ENCODE measurements at regions not wholly inside any gene's neighbourhood (a gene's known extent, or its start where the extent isn't known, plus 50 kb on each side); places are given as distances from the start of the nearest gene placed in this dataset.

DNA sequence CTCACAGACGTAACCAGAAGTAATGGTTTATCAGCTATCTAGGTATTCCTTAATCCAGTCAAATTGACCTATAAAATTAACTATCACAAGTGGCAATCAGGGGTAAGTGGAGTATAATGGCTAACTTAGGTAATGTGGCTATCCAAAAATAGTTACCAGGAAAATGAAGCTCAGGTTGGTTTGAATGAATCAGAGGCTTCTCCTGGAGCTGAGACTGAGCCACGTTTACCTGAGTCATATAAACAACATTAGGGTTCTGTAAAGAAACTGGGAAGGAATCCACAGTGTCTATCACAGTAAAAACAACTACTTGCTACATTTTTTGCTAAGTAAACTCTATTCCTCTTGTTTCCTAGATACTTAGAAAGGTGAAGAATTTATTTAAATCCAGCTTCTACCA is 236.0 kb upstream of the SPHKAP start:
- TF ChIP-seq, protein P1, sequence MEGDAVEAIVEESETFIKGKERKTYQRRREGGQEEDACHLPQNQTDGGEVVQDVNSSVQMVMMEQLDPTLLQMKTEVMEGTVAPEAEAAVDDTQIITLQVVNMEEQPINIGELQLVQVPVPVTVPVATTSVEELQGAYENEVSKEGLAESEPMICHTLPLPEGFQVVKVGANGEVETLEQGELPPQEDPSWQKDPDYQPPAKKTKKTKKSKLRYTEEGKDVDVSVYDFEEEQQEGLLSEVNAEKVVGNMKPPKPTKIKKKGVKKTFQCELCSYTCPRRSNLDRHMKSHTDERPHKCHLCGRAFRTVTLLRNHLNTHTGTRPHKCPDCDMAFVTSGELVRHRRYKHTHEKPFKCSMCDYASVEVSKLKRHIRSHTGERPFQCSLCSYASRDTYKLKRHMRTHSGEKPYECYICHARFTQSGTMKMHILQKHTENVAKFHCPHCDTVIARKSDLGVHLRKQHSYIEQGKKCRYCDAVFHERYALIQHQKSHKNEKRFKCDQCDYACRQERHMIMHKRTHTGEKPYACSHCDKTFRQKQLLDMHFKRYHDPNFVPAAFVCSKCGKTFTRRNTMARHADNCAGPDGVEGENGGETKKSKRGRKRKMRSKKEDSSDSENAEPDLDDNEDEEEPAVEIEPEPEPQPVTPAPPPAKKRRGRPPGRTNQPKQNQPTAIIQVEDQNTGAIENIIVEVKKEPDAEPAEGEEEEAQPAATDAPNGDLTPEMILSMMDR (IDR thresholded peaks at IDR 0.05) = no peak
- no peak for TF ChIP-seq POLR2A (IDR thresholded peaks at IDR 0.05)
